ENCODE measurements at regions not wholly inside any gene's neighbourhood (a gene's known extent, or its start where the extent isn't known, plus 50 kb on each side); places are given as distances from the start of the nearest gene placed in this dataset.

GRCh38 chr4:156677656-156678055 lies 293.9 kb downstream of the PDGFC start:
- TF ChIP-seq CTCF (conservative IDR thresholded peaks at IDR 0.05) (no peak), EZH2 (IDR thresholded peaks at IDR 0.05; ENCODE audit: low read depth) (no peak)
